HL-60 (cell line): ENCODE measurements at regions not wholly inside any gene's neighbourhood (a gene's known extent, or its start where the extent isn't known, plus 50 kb on each side); places are given as distances from the start of the nearest gene placed in this dataset.

Source experiments
- DNase-seq, 2 experiments: peaks; one replicate each; pipeline ENCODE4 v3.0.0-alpha.2; 2010 to 2020; ENCODE audit warnings: low read depth in 1 of 2, low spot score in 1 of 2
- H3K27ac ChIP-seq: fragments of 250-450 bp; sonication (Bioruptor Pico); replicated peaks from 2 replicates; pipeline ENCODE4 v1.5.1; 2020; ENCODE audit warnings: mild to moderate bottlenecking, moderate library complexity
- H3K27me3 ChIP-seq: fragments of 250-450 bp; sonication (Bioruptor Pico); 2 replicates; pipeline ENCODE4 v1.5.1; 2021; ENCODE audit warnings: mild to moderate bottlenecking, moderate library complexity; ENCODE audit not compliant: insufficient read depth, poor library complexity, severe bottlenecking
- H3K4me3 ChIP-seq: replicated peaks from 2 replicates; pipeline ENCODE4 v1.5.1; 2011; ENCODE audit warnings: mild to moderate bottlenecking, control low read depth, low read length; ENCODE audit not compliant: insufficient read depth
- GABPA ChIP-seq: IDR thresholded peaks from 2 replicates; pipeline ENCODE4 v1.6.1; 2012; ENCODE audit warnings: low read depth
- POLR2AphosphoS5 ChIP-seq: IDR thresholded peaks from 2 replicates; pipeline ENCODE4 v1.6.1; 2012; ENCODE audit warnings: low read depth
- SPI1 ChIP-seq: IDR thresholded peaks from 2 replicates; pipeline ENCODE4 v1.6.1; 2012; ENCODE audit warnings: low read depth, mild to moderate bottlenecking, borderline replicate concordance
- TF ChIP-seq, protein P1 (sequence below): IDR thresholded peaks from 2 replicates; pipeline ENCODE4 v1.6.1; 2012; ENCODE audit warnings: low read depth; ENCODE audit not compliant: insufficient replicate concordance
- TF ChIP-seq, protein P2 (sequence below): IDR thresholded peaks from one replicate; pipeline ENCODE4 v1.5.1; 2011; ENCODE audit warnings: low read length, control low read depth, inconsistent platforms; ENCODE audit not compliant: insufficient read depth

DNA sequence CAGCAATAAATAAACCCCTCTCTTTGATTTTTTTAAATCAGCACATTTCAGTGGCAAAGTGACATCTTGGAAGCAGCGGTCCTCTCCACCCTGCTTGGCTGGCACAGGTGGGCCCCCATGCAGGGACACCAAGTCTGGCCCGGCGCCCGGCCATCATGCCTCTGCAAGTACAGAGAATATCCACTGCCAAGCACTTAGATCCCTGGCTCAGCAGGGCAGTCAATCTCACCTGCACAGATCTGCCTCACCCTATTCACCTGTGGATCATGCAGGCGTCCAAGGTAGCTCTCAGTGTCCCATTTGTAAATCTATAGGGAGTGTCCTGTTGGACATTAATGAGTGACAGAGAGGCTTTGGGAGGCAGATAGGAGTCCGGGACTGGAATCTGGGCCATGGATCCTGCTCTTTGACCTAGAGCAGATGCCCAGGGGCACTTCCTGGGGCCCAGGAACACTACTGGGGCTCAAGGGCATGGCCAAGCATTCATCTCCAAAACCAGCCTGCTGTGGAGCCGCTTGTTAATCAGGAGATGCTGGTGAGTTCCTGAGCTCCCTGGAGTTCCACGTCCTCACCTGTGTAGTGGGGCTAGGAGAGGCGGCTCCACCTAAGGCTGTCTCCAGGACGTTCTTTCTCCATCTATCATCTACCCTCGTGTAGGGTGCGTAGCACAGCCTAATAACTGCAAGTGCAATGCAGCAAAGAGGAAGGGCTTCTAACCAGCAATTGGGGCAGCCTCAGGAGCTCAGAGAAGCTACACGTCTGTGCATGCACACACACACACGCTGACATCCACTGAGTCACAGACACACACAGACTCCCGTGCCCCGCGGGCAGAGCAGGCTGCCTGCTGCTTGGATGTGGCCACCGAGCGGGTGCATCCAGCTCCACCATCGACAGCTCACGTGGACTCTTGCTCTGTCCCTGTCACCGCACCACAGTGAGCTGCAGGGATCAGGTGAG is 123.6 kb downstream of the OAT start:
- no peak overlapping the region for H3K27ac ChIP-seq

DNA sequence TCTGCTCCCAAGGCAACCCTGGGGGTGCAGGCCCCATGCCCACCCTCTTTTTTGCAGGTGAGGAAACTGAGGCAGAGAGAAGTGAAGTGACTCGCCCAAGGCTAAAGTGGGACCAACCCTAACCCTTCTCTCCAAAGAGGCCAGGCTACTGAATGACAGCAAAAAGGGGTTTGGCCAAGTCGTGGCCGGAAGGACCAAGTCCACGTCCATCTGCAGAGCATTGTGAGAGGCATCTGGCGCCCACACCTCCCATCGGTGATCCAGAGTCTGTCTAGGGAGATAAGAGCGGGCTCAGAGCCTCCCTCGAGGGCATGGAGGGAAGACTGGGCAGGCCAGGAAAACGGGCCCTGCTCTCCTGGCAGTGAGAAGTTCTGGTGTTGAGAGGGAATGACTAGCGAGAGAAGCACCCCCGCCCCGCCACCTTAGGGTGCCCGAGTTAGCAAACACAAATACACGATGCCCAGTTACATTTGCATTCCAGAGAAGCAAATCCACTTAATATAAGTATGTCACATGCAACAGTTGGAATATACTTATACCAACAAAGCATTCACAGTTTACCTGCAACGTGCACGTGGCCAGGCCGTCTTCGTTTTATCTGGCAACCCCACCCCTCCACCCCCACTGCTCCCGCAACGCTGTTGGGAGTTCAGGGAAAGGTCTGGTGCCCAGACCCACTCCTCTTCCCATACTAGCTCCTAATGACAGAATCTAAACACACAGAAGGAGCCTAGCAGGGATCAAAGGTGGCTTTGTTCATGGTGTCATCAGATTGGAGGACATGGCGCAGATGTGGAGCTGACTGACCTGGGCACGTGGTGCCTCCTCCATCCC is 124.9 kb downstream of the OAT start:
- TF ChIP-seq SPI1, result no peak
- TF ChIP-seq GABPA, result no peak
- TF ChIP-seq POLR2AphosphoS5, result no peak
- TF ChIP-seq, protein P1, sequence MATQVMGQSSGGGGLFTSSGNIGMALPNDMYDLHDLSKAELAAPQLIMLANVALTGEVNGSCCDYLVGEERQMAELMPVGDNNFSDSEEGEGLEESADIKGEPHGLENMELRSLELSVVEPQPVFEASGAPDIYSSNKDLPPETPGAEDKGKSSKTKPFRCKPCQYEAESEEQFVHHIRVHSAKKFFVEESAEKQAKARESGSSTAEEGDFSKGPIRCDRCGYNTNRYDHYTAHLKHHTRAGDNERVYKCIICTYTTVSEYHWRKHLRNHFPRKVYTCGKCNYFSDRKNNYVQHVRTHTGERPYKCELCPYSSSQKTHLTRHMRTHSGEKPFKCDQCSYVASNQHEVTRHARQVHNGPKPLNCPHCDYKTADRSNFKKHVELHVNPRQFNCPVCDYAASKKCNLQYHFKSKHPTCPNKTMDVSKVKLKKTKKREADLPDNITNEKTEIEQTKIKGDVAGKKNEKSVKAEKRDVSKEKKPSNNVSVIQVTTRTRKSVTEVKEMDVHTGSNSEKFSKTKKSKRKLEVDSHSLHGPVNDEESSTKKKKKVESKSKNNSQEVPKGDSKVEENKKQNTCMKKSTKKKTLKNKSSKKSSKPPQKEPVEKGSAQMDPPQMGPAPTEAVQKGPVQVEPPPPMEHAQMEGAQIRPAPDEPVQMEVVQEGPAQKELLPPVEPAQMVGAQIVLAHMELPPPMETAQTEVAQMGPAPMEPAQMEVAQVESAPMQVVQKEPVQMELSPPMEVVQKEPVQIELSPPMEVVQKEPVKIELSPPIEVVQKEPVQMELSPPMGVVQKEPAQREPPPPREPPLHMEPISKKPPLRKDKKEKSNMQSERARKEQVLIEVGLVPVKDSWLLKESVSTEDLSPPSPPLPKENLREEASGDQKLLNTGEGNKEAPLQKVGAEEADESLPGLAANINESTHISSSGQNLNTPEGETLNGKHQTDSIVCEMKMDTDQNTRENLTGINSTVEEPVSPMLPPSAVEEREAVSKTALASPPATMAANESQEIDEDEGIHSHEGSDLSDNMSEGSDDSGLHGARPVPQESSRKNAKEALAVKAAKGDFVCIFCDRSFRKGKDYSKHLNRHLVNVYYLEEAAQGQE, result no peak
- TF ChIP-seq, protein P2, sequence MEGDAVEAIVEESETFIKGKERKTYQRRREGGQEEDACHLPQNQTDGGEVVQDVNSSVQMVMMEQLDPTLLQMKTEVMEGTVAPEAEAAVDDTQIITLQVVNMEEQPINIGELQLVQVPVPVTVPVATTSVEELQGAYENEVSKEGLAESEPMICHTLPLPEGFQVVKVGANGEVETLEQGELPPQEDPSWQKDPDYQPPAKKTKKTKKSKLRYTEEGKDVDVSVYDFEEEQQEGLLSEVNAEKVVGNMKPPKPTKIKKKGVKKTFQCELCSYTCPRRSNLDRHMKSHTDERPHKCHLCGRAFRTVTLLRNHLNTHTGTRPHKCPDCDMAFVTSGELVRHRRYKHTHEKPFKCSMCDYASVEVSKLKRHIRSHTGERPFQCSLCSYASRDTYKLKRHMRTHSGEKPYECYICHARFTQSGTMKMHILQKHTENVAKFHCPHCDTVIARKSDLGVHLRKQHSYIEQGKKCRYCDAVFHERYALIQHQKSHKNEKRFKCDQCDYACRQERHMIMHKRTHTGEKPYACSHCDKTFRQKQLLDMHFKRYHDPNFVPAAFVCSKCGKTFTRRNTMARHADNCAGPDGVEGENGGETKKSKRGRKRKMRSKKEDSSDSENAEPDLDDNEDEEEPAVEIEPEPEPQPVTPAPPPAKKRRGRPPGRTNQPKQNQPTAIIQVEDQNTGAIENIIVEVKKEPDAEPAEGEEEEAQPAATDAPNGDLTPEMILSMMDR, result no peak
- DNase-seq, result no peak

More for the DNA sequence above, 123.6 kb downstream of the OAT start:
- no peak for DNase-seq
- TF ChIP-seq, protein P1, result no peak
- TF ChIP-seq SPI1 (no peak), GABPA (no peak), POLR2AphosphoS5 (no peak)
- TF ChIP-seq, protein P2, result no peak
- Histone ChIP-seq H3K4me3 (no peak overlapping the region), H3K27me3 (no peaks in the 10 kb centered on the region)

DNA sequence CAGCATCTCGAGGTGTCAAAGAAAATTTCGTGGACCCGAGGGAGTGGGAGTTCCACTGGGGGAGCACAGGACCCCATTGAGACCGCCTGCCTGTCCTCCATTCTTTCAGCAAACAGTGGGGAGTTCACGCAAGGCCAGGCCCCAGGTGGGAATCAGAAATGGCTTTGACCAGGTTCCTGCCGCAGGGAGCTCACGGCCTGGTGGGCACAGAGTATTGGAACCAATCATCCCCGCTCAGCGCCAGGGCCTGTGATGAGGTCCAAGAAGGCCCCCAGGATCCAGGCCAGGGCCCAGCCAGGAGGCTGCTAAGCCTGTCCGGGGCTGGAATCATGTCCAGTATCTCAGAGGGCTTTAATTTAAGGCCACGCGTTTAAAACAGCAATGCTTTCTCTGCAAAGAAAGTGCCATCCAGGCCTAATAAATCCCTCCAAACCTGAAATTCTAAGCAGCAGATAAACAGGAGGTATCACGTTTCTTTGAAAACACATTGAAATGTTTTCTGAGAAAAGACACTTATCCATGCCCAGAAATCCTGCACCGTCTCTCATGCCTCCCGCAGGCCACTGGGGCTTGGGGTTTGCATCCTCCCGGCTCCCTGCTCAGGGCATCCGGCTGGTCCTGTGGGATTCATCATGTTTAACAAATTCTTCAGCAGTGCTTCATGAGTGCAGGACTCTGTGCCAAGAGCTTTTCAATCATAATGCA is 125.7 kb downstream of the OAT start:
- DNase-seq, result no peak
- Histone ChIP-seq H3K27me3 (no peaks in the 10 kb centered on the region), H3K27ac (no peak overlapping the region), H3K4me3 (no peak overlapping the region)
- TF ChIP-seq, protein P2, result no peak
- no peak for TF ChIP-seq POLR2AphosphoS5

More for the DNA sequence above, 124.9 kb downstream of the OAT start:
- Histone ChIP-seq H3K27me3 (no peaks in the 10 kb centered on the region), H3K27ac (no peak overlapping the region), H3K4me3 (no peak overlapping the region)
